ENCODE measurements at regions not wholly inside any gene's neighbourhood (a gene's known extent, or its start where the extent isn't known, plus 50 kb on each side); places are given as distances from the start of the nearest gene placed in this dataset.
"Not testable (repeated sequence)": the region's sequence is repeated elsewhere in the genome, so short reads cannot be mapped to it uniquely, and the experiment has no call there.

DNA sequence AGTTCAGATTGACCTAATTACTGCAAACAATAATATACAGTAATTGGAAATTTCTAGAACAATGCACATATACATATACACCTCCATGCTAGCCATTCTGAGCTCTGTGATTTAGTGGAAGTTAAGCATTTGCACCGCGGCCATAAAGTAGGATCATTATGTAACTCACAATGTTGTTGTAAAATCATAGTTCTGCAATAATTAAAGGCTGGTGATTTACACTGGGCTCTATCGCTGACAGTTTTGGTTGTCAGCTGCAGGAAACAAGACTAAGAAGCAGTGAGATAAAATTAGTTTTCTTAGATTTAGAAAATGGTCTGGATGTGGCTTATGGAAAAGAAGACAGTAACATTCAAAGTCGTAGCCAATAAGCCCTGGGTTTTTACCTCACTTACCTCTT lies 776.3 kb downstream of the TMEM121 start:
- TF ChIP-seq, protein P1, sequence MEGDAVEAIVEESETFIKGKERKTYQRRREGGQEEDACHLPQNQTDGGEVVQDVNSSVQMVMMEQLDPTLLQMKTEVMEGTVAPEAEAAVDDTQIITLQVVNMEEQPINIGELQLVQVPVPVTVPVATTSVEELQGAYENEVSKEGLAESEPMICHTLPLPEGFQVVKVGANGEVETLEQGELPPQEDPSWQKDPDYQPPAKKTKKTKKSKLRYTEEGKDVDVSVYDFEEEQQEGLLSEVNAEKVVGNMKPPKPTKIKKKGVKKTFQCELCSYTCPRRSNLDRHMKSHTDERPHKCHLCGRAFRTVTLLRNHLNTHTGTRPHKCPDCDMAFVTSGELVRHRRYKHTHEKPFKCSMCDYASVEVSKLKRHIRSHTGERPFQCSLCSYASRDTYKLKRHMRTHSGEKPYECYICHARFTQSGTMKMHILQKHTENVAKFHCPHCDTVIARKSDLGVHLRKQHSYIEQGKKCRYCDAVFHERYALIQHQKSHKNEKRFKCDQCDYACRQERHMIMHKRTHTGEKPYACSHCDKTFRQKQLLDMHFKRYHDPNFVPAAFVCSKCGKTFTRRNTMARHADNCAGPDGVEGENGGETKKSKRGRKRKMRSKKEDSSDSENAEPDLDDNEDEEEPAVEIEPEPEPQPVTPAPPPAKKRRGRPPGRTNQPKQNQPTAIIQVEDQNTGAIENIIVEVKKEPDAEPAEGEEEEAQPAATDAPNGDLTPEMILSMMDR (conservative IDR thresholded peaks at IDR 0.05; ENCODE audit: low read length) = no peak
- DNase-seq (ENCODE audit: low read depth) = no peak
- H3K4me3 ChIP-seq (ENCODE audit: low read length) = no peak overlapping the region

- no peak for DNase-seq (ENCODE audit: low read depth)
- TF ChIP-seq, protein P1 (conservative IDR thresholded peaks at IDR 0.05; ENCODE audit: low read length) = no peak
- H3K4me3 ChIP-seq (ENCODE audit: low read length) = no peak overlapping the region
Measured at GRCh38 chr14:106304271-106304670, 777.9 kb downstream of the TMEM121 start.

DNA sequence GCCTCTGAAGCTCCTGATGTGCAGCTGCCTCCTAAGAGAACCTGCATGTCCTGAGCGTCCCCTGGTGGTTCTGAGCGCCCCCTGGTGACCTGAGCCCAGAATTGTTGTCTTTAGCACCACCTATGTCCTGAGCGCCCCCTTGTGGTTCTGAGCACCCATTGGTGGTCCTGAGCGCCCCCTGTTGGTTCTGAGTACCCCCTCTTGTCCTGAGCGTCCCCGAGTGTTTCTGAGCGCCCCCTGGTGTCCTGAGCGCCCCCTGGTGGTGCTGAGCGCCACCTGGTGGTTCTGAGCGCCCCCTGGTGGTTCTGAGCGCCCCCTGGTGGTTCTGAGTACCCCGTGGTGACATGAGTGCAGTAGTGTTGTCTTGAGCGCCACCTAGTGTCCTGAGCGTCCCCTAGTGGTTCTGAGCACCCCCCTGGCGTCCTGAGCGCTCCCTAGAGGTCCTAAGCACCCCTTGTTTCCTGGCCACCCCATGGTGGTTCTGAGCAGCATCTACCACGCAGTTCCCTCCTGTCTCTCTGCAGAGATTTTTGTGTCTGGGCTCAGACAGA lies 782.5 kb downstream of the TMEM121 start:
- TF ChIP-seq, protein P1 (conservative IDR thresholded peaks at IDR 0.05; ENCODE audit: low read length) = peak; percentile 17
- no peak overlapping the region for H3K4me3 ChIP-seq (ENCODE audit: low read length)
- DNase-seq (ENCODE audit: low read depth) = no peak

- no peak for DNase-seq (ENCODE audit: low read depth)
- no peak overlapping the region for H3K4me3 ChIP-seq (ENCODE audit: low read length)
- TF ChIP-seq, protein P1 (conservative IDR thresholded peaks at IDR 0.05; ENCODE audit: low read length) = no peak
Measured at GRCh38 chr14:106309423-106309822, 783.0 kb downstream of the TMEM121 start.

GRCh38 chr14:106315436-106315835 lies 789.1 kb downstream of the TMEM121 start:
- TF ChIP-seq, protein P1 (conservative IDR thresholded peaks at IDR 0.05; ENCODE audit: low read length) = no peak
- DNase-seq (ENCODE audit: low read depth) = no peak
- H3K4me3 ChIP-seq (ENCODE audit: low read length) = no peak overlapping the region

DNA sequence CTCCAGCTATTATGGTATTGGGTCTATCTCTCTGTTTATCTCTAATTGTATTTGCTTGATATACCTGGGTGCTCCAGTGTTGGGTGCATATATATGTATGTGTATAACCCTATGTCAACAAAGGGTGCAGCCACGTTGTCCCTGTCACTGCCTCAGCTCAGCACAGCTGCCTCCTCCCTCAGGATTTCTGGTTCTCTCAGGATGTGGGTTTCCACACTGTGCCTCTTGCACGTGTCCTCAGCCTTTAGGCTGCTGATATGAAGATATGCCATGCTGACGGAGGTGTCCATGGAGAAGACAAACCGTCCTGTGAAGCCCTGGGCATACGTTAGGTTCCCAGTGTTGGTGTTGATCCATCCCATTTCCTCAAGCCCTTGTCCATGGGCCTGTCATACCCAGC lies 791.2 kb downstream of the TMEM121 start:
- no peak overlapping the region for H3K4me3 ChIP-seq (ENCODE audit: low read length)
- TF ChIP-seq, protein P1 (conservative IDR thresholded peaks at IDR 0.05; ENCODE audit: low read length) = no peak

DNA sequence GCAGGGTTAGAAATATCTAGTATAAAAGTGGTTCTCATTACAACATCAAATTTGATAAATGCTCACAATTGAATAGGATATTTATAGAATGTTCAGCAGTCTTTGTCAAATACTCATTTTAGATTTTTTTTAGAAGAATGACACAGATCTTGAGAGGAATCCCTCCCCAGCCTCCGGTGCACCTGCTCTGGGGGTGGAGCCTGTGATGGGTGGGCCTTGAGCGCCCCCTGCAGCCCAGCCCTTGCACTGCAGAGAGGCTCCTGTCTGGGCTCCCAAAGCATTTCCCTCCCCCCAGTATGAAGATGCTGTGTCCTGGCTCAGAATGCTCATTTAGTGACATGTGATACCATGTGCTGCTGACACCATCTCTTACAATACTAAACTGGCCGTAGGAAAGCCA lies 792.3 kb downstream of the TMEM121 start:
- TF ChIP-seq, protein P1 (conservative IDR thresholded peaks at IDR 0.05; ENCODE audit: low read length) = no peak
- no peak for DNase-seq (ENCODE audit: low read depth)
- no peak overlapping the region for H3K4me3 ChIP-seq (ENCODE audit: low read length)

More for the DNA sequence above, 791.2 kb downstream of the TMEM121 start:
- DNase-seq (ENCODE audit: low read depth) = no peak

- not testable (repeated sequence) for H3K4me3 ChIP-seq (ENCODE audit: low read length); DNase-seq (ENCODE audit: low read depth)
Measured at GRCh38 chr14:106323970-106324369, 797.6 kb downstream of the TMEM121 start.
